Epidermal melanocyte (primary cell): ENCODE measurements at regions not wholly inside any gene's neighbourhood (a gene's known extent, or its start where the extent isn't known, plus 50 kb on each side); places are given as distances from the start of the nearest gene placed in this dataset.
"Not testable (repeated sequence)": the region's sequence is repeated elsewhere in the genome, so short reads cannot be mapped to it uniquely, and the experiment has no call there.

Experiments used
- DNase-seq: peaks from one replicate; pipeline ENCODE4 v3.0.0; 2011; ENCODE audit warnings: low spot score; ENCODE audit not compliant: insufficient read length

DNA sequence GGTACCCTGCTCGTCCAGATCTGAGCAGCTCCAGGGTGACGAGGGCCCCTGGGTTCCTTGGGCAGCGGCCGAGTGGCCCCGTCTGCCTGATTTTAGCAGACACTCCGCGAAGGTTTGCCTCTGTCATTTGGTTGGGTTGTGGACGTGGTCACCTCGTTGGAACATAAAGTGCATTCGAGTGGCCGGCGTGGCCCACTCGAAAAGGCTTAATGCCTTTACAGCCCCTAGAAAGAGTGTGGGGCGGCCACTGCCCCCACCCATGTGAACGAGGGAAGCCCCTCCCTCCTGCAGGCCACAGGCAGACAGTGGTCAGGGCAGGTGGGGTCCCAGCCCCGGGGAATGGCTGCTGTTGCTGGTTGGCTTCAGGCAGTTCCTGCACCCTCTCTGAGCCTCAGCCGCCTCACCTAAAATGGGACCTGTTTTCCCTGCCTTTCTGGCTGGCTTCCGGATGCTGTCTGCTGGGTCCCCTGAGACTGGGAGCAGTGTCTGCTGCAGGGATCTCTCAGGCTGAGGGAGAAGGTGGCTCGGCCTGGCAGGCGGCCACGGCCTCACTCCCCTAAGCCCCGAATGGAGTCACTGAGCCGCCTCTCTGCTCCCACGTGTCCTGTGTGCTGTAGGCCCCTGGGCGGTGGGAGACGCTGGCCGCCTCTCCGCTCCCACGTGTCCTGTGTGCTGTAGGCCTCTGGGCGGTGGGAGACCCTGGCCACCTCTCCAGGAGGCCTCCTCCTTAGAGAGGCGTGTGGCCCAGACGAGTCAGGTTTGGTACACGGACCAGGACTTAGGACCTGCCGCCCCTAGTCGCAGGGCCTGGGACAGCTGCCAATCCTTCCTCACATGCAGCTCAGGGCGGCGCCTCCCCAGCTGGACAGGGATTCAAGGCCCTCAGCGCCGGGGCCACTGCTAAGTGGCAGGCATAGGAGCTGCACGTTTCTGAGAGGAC is 233.0 kb downstream of the ERMARD start:
- no peak for DNase-seq

- DNase-seq = no peak
Measured at GRCh38 chr6:169983651-169984050, 232.2 kb downstream of the ERMARD start.

- no peak for DNase-seq
Measured at GRCh38 chr6:169982461-169983386, 231.3 kb downstream of the ERMARD start.

DNA sequence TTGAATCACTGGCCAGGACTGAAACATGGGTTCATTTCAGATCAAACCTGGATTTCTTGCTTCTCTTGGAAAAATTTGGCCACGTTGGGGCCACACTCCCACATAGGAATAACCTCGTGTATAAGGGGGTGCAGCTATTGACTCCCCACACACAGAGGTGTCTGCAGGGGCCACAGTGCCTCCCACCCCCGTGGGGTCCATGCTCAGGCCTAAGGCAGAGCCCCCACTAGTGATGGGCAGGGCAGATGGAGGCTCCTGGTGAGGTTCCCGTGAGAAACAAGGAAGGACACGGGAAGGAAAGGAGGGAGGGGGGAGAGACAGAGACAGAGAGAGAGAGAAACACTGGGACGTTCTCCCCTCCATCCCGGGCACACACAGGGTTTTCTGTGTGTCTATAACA is 230.5 kb downstream of the ERMARD start:
- DNase-seq = no peak

- no peak for DNase-seq
Measured at GRCh38 chr6:169981568-169981967, 230.1 kb downstream of the ERMARD start.

- no peak for DNase-seq
Measured at GRCh38 chr6:169980826-169981450, 229.5 kb downstream of the ERMARD start.

GRCh38 chr6:169979873-169980432 is 228.5 kb downstream of the ERMARD start:
- no peak for DNase-seq

- peak; percentile 41 for DNase-seq
Measured at GRCh38 chr6:169978615-169979161, 227.3 kb downstream of the ERMARD start.

- no peak for DNase-seq
Measured at GRCh38 chr6:169977434-169978265, 226.2 kb downstream of the ERMARD start.

DNA sequence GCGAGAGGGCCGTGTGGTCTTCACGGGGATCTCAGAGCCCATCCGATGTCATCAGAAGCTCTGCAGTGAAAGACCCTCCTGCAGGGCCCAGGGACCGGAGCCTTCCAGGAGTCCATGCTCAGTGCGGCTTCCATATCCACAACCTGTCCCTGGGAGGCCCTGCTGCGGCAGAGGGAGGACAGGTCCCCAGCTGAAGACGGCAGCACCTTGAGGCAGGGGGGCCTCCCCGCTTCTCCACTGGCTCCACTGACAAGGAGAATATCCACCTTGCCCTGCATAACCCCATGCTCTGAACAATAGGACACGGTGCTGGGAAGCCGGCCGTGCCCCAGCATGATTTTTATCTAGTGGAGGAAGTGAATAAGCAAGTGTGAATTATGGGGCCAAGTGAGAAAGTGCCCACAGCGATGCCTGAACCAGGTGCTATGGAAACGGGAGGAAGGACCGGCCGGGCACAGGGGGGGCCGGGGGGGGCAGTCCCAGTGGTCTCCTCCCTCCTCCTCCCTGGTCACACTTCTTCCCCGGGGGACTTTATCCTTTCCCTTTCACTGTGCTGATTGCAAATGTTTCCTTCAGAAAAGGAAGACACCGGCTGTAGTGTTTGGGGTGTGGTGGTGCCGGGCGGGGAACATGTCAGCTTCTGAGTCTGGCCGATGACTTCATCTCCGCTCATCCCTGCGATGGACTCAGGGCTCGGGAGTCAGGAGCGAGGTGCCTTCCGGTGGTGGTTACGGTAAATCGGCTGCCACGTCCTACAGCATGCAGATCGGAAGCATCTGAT is 225.1 kb downstream of the ERMARD start:
- no peak for DNase-seq

DNA sequence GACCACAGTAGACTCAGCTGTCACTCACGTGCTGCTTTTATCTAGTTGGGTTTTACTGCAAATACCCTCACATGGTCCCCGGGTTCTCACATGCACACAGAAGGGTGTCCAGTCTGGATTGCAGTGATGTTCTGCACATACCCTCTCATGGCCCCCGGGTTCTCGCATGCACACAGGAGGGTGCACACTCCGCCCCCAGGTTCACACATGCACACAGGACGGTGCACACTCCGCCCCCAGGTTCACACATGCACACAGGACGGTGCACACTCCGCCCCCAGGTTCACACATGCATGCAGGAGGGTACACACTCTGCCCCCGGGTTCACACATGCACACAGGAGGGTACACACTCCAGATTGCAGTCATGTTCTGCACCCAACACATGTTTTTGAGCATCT is 224.3 kb downstream of the ERMARD start:
- DNase-seq = no peak

GRCh38 chr6:169975286-169975685 is 223.9 kb downstream of the ERMARD start:
- DNase-seq = no peak

DNA sequence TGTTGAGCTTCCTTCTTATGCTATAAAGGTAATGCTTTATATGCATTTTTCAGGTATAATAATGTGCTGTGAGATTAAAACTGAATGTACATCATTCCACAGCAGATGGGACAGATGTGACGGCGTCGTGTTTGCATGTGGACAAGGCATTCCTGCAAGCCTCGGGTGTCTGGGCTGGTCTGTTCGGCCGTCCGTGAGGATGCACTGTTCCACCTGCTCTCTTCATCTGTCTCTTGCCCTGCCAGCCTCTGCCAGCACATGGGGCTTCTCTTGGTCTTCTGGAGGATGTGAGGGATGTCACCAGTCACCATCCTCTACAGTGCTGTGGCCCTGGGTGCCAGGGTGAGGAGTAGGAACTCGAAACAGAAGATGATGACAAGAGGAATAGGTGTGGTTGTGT is 223.2 kb downstream of the ERMARD start:
- DNase-seq = no peak

DNA sequence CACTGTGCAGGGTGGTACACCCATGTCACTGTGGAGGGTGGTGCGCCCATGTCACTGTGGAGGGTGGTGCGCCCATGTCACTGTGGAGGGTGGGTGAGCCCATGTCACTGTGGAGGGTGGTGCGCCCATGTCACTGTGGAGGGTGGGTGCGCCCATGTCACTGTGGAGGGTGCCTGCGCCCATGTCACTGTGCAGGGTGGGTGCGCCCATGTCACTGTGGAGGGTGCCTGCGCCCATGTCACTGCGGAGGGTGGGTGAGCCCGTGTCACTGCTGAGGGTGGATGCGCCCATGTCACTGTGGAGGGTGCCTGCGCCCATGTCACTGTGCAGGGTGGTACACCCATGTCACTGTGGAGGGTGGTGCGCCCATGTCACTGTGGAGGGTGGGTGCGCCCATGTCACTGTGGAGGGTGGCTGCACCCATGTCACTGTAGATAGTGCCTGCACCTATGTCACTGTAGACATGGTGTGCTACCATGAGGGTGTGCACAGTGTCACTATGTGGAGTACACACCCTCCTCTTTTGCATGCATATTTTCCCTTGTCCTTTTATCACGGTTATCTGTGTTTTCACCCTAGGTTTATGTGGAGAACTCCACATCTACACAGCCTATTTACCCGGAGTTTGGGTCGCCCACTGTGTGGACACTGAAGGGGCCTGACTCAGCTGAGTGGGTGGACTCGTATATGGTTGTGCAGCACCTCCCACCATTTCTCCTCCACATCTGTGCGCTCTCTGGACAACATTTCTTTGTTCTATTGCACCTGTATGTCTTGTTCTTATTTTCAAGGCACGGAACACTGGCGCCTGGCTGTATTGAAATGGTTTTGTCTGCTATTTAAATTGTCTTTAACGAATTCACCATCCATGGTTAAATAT is 222.4 kb downstream of the ERMARD start:
- DNase-seq = not testable (repeated sequence)

GRCh38 chr6:169972736-169973135 is 221.3 kb downstream of the ERMARD start:
- no peak for DNase-seq

DNA sequence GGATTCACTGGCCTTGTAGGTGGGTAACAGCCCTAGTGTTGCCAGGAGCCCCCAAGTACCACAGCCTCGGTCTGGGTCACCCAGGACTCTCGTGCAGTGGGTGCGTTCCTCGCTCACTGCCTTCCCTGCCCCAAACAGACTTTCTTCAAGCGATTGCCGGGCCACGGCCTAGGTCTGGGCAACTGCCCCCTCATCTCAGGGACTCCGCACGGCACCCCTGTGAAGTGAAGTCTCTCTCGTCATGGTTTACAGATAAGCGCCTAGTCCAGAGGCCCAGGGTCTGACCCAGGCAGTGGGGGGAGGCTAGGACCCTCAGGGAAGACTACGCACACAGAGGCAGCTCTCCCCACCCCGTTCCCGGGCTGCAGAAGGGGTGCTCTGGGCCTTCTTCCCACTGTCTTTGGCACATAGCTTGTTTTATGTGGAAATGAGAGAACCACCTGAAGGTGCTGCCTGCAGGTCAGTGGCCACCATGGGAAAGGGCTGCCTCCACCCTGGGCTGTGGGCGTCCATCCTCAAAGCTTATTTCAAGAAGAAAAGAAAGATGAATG is 220.8 kb downstream of the ERMARD start:
- DNase-seq = no peak

DNA sequence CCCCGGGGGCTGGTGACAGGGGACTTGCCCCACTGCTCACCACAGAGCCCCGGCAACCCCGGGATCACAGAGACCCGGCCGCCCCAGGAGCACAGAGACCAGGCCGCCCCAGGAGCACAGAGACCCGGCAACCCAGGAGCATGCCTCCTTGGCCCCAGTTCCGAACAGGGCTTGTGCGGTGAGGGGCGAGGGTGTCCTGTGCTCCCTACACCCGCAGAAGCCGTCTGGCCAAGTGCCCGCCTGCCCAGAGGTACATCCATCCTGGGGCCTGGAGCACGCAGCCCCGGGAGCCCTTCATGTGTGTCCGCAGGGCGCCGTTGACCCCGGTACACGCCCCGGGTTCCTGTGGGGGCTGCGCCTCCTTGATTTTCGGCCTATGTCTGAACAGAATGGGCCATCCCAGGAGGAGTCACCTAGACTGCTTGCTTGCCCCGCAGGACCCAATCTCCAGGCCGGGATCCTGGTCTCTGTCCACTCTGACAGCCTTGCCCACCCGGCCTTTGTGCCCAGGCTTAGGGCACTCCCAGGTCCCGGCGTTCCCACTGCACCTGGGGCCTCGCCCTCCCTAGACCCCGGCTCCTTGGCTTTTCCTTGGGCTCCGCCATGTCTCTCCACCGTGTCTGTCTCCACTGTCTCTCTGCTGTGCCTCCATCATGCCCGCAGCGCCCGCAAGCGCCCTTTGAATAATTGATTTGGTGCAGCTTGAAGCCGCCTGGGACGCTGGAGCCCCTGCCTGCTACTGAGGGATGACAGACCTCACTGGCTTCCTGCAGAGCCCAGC is 219.8 kb downstream of the ERMARD start:
- DNase-seq = no peak
